Body of pancreas (tissue), 4 donors: ENCODE measurements at regions not wholly inside any gene's neighbourhood (a gene's known extent, or its start where the extent isn't known, plus 50 kb on each side); places are given as distances from the start of the nearest gene placed in this dataset.

ENCODE experiments used
- ATAC-seq: fragments of 150-250 bp; one replicate; pipeline ENCODE4 v1.9.1; 2016
- DNase-seq, 4 donors: peaks; one replicate each; pipeline ENCODE4 v3.0.0-alpha.2; 2019
- H3K27ac ChIP-seq, 4 donors: fragments of 200-600 bp; sonication (generic); 1 replicate in 3 of 4; 2 replicates in 1 of 4; pipeline versions ENCODE4 v1.5.1 to v1.6.1; 2016 to 2019; ENCODE audit warnings: mild to moderate bottlenecking in 1 of 4, mixed read lengths in 1 of 4, moderate library complexity in 1 of 4
- H3K27me3 ChIP-seq, 2 donors: fragments of 200-600 bp; sonication (generic); one replicate each; pipeline ENCODE4 v1.6.0; 2016; ENCODE audit warnings: mild to moderate bottlenecking in 1 of 2
- H3K36me3 ChIP-seq, 2 donors: fragments of 200-600 bp; sonication (generic); replicated peaks in 1 of 2; 2 replicates each; pipeline ENCODE4 v1.5.1; 2016; ENCODE audit warnings: low read depth in 2 of 2; ENCODE audit not compliant: insufficient read depth in 1 of 2
- H3K4me1 ChIP-seq: fragments of 200-600 bp; sonication (generic); one replicate; pipeline ENCODE4 v1.6.0; 2016
- H3K4me3 ChIP-seq, 2 donors: fragments of 200-600 bp; sonication (generic); 1 replicate in 1 of 2; 2 replicates in 1 of 2; pipeline ENCODE4 v1.5.1; 2016 to 2019
- H3K9me3 ChIP-seq, 3 donors: fragments of 200-600 bp; sonication (generic); 1 replicate in 2 of 3; 2 replicates in 1 of 3; pipeline ENCODE4 v1.5.1; 2016
- CTCF ChIP-seq, 7 experiments: fragments of 450-650 bp in 4 of 7; fragments of 200-600 bp in 3 of 7; sonication (generic) in 3 of 7; IDR thresholded peaks; one replicate each; pipeline ENCODE4 v1.5.1; 2016 to 2019; ENCODE audit warnings: antibody characterized with exemption in 7 of 7
- POLR2A ChIP-seq, 3 donors: fragments of 450-650 bp; IDR thresholded peaks; one replicate each; pipeline ENCODE4 v1.6.1; 2016; ENCODE audit warnings: antibody characterized with exemption in 3 of 3, mild to moderate bottlenecking in 2 of 3
- WGBS, 2 donors: methylation state at CpG; one replicate each; pipeline ENCODE4 v1.1.5; 2017; 5-methylcytosine and 5-hydroxymethylcytosine counted together
- intact Hi-C: fragments of 100-400 bp; cut with DNase I; formaldehyde crosslinking; loops from one replicate; pipeline ENCODE4 v1.15.1; 2023

GRCh38 chr3:64763980-64764379 is 76.2 kb upstream of the ADAMTS9 start:
- TF ChIP-seq CTCF (IDR thresholded peaks at IDR 0.05) = no peak
- TF ChIP-seq POLR2A (IDR thresholded peaks at IDR 0.05) = no peak
- Histone ChIP-seq H3K27me3 (no peaks in the 10 kb centered on the region), H3K9me3 (no peaks in the 10 kb centered on the region), H3K4me3 (no peak overlapping the region), H3K4me1 (peaks cover 5% of the 10 kb centered on the region), H3K36me3 (no peaks in the 10 kb centered on the region), H3K27ac (no peak overlapping the region)
- ATAC-seq = no peak
- intact Hi-C loops = no loop called here
- no peak for DNase-seq

- intact Hi-C loops = no loop called here
- H3K27ac ChIP-seq = no peak overlapping the region
- 81 to 91% methylated on average over 5 of the region's 5 CpGs for WGBS, 2 donors
- no peaks in the 10 kb centered on the region for H3K27me3 ChIP-seq
- no peaks in the 10 kb centered on the region for H3K36me3 ChIP-seq
- no peak overlapping the region for H3K4me3 ChIP-seq
- DNase-seq = no peak
- H3K4me1 ChIP-seq = peaks cover 8% of the 10 kb centered on the region
- TF ChIP-seq CTCF (IDR thresholded peaks at IDR 0.05) = no peak
- no peak for TF ChIP-seq POLR2A (IDR thresholded peaks at IDR 0.05)
- ATAC-seq = no peak
- no peaks in the 10 kb centered on the region for H3K9me3 ChIP-seq
Measured at GRCh38 chr3:64761729-64762128, 73.9 kb upstream of the ADAMTS9 start.

- H3K9me3 ChIP-seq = no peaks in the 10 kb centered on the region
- H3K36me3 ChIP-seq = no peaks in the 10 kb centered on the region
- WGBS, 2 donors = 83 to 84% methylated on average over 5 of the region's 5 CpGs
- H3K4me3 ChIP-seq = no peak overlapping the region
- H3K27me3 ChIP-seq = no peaks in the 10 kb centered on the region
- intact Hi-C loops = no loop called here
- DNase-seq (no peak), ATAC-seq (no peak)
- peaks cover 16% of the 10 kb centered on the region for H3K4me1 ChIP-seq
- no peak overlapping the region for H3K27ac ChIP-seq
- TF ChIP-seq CTCF (IDR thresholded peaks at IDR 0.05) (no peak), POLR2A (IDR thresholded peaks at IDR 0.05) (no peak)
Measured at GRCh38 chr3:64760258-64760657, 72.5 kb upstream of the ADAMTS9 start.

DNA sequence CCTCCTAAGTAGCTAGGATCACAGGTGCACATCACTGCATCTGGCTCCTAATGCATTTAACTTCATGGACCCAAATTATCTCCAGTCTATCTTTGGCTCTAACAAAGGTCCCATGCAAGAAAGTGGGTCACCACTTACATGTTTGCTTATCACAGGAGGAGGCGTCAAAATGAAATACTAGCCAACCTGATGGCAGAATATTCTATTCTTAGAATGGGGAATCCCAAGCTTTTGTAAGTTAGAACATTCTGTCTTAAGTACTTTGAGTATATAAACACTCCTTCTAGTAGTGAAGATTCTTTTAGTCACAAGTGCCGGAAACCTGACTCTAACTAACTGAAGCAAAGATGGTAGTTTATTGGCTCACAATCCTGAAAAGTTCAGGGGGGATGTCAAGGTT is 72.0 kb upstream of the ADAMTS9 start:
- no peaks in the 10 kb centered on the region for H3K9me3 ChIP-seq
- no peak overlapping the region for H3K27ac ChIP-seq
- no peaks in the 10 kb centered on the region for H3K27me3 ChIP-seq
- intact Hi-C loops = no loop called here
- ATAC-seq (no peak), DNase-seq (no peak)
- H3K4me1 ChIP-seq = peaks cover 16% of the 10 kb centered on the region
- no peak overlapping the region for H3K4me3 ChIP-seq
- no peaks in the 10 kb centered on the region for H3K36me3 ChIP-seq
- 69 to 71% methylated on average over 2 of the region's 2 CpGs for WGBS, 2 donors
- TF ChIP-seq CTCF (IDR thresholded peaks at IDR 0.05) (no peak), POLR2A (IDR thresholded peaks at IDR 0.05) (no peak)

- no peak for TF ChIP-seq POLR2A (IDR thresholded peaks at IDR 0.05)
- TF ChIP-seq CTCF (IDR thresholded peaks at IDR 0.05) = no peak
- no peaks in the 10 kb centered on the region for H3K9me3 ChIP-seq
- DNase-seq (no peak), ATAC-seq (no peak)
- H3K4me3 ChIP-seq = no peak overlapping the region
- no peaks in the 10 kb centered on the region for H3K27me3 ChIP-seq
- H3K36me3 ChIP-seq = no peaks in the 10 kb centered on the region
- intact Hi-C loops = no loop called here
- 53 to 68% methylated on average over 2 of the region's 2 CpGs for WGBS, 2 donors
- peak overlapping the region in 1 of 4 donors; percentile 14 for H3K27ac ChIP-seq
- peaks cover 16% of the 10 kb centered on the region for H3K4me1 ChIP-seq
Measured at GRCh38 chr3:64756398-64756986, 68.7 kb upstream of the ADAMTS9 start.
